Activated CD4-positive, alpha-beta T cell treated with anti-CD3 and anti-CD28 coated beads, Interleukin-10, Interleukin-2, amounts not matched to agents 100 ng/mL and 50 ng/mL, durations not matched to agents 16 hours and 8 hours (primary cell): ENCODE measurements at regions not wholly inside any gene's neighbourhood (a gene's known extent, or its start where the extent isn't known, plus 50 kb on each side); places are given as distances from the start of the nearest gene placed in this dataset.

Source experiments
- DNase-seq: peaks from one replicate; pipeline ENCODE4 v3.0.0-alpha.2; 2020

DNA sequence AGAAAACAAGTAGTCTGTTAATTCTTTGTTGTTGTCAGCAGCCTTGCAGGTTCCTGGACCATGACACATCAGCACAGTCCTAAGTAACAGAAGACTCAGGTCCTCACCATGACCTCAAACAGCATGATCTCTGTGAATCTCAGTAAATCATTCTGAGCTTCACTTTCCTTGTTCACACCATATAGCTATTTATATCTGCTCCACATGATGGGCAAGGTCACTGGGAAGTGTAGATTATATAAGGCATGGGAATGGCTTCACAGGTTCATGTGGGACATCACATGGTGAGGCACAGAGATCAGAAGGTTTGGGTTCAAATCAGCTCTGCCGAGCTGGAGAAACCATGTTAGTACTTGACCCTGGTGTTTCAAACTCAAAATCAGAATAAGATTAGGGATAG, 245.4 kb upstream of the SPTLC3 start:
- no peak for DNase-seq

DNA sequence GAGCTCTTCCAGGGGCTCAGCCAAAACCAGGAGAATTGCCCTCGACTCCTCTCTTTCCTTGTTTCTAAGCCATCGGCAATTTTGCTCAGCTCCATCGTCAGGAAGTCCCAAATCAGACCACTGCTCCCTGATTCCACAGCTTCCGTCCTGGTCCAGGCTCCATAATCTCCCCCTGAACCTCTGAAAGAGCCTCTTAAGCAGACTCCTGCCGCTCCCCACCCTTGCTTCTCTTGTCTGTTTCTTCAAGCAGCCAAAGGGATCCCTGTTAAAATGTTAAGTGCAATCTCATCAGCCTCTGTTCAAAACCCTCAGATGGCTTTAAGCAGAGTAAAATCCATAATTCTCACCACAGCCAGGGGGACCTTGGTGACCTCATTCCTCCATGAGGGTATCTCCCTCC, 244.7 kb upstream of the SPTLC3 start:
- no peak for DNase-seq

DNA sequence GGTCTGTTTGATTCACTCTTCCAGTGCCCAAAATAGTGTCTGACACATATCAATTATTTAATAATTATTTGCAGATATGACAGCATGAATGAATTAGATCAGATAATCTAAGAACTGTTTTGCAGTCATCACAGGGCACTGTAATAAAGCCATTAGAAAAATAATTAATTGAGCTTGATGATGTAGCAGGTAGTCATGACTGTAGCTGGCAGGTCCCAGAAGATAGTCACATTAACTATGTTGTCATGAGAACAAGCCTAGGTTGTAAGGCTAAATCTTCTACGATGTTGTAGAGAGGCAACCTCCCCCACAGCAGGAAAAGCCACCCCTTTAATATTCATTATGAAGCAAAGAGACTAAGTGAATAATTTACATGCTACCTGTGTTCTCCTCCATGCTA, 243.9 kb upstream of the SPTLC3 start:
- DNase-seq, result no peak

DNA sequence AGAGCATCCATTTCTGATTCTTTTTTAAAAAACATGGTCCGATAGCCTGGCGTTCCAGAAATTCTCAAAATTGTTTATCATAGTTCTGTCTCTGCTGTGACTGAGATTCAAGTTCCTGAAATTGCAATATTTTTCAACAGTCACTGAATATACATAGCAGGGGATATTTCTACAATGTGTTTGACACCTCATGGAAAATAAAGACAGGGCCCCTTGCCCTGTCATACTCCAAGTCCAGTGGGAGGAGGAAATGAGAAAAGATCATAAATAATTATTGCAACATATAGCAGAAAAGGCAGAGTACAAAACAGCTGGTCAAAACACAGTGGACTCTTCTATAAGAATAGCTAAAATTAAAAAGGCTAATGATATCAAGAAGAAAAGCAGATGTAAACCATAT, 234.8 kb upstream of the SPTLC3 start:
- DNase-seq, result no peak

DNA sequence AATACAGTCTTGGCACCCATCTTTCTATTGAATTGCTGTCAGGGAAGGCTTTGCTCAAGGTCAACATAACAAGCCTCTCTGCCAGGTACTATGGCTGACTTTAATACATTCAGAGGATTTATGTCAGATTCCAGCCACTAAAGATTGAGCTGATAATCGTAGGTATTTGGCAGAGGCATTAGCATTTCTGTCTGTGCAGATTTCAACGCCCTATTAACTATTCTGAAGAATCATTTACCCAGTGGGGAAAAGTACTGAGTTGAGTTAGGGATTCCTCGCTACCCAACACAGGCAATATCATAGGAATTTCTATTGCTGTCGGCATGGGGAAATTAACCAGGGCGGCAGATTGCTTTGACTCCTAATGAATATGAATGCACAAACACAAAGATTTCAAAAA, 233.7 kb upstream of the SPTLC3 start:
- DNase-seq, result no peak

DNA sequence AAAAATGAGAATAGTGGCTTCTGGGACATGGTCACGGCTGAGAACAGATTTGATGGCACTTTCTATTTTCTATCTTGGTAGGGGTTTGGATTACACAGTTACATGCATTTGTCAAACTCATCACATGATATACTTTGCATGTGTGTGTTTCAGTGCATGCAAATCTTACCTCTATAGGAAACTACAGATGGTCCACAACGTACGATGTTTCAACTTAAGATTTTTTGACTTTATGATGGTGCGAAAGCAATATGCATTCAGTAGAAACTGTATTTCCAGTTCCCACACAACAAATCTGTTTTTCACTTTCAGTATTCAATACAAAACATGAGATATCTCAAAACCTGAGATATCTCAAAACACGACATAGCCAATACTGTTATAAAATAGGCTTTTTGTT, 231.8 kb upstream of the SPTLC3 start:
- no peak for DNase-seq

DNA sequence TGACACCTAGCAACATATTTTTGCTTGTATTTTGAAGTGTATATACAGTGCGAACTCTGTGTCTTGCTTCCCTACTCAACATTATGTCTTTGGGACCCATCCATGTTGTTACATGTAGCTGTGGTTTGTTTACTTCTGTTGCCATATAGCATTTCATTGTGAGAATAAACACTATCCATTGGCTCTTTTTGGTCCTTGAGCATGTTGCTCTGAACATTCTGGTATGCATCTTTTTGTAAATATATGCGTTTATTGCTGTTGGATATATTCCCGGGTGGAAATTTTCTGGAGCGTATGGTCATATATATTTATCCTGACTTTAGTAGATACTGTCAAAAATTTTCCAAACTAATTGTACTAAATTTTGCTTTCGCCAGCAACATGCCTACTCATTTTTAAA, 222.5 kb upstream of the SPTLC3 start:
- no peak for DNase-seq

DNA sequence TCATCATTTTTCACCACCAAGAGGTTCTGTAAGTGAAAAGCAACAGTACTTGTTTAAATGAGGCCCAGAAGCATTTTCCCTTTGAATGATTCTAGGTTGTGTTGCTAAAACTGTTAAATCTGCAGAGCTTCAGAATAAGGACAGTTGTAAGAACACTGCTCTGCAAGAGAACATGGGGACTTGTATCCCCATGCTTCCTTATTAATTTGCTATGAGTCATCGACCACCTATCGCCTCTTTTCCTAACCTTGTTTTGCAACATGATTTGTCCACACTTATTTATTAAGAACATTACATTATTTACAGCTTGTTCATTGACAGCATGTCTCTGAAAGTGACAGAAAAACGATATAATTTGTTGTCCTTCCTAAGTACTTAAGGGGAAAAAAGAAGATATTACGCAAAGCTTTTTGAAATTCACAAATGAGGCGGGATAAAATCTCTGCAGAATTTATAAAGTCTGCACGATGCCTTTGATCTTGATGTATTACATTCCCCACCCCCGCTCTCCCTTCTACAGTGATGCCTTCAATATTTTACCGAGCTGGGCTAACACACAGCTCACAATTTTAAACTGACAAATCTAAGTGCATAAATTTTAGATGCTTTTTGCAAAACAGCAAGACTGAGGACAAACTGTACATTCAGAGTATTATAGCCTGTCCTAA, 220.0 kb upstream of the SPTLC3 start:
- DNase-seq, result no peak

DNA sequence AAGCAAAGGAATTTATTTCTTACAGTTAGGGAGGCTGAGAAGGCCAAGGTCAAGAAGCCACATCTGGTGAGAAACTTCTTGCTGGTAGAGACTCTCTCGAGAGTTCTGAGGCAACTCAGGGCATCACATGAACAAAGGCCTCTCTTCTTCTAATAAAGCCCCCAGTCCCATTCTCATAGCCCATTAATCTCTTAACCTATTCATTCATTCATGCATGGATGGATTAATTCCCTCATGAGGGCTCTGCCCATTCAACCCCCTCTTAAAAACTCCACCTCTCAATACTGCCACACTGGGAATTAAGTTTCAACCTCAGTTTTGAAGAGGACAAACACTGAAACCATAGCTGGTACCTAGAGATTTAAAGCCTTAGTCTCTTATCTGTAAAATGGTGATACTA, 217.9 kb upstream of the SPTLC3 start:
- no peak for DNase-seq

DNA sequence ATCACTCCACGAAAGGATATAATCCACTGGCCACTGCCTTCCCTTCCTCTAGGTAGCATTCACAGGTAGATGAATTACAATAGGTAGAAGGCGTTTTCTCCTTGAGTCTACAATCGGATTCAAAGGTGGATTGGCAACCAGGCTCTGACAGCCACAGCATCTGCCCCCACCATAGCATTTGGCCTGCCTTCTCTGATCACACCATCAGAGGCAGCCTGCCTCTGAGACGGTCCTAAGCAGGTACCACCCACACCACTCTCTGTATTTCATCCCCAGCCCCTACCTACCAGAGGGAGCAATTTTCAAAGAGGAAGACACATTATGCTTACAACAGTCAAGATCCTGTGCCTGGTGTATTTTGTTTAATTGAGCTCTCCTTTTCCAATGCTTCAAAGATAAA, 210.5 kb upstream of the SPTLC3 start:
- no peak for DNase-seq

DNA sequence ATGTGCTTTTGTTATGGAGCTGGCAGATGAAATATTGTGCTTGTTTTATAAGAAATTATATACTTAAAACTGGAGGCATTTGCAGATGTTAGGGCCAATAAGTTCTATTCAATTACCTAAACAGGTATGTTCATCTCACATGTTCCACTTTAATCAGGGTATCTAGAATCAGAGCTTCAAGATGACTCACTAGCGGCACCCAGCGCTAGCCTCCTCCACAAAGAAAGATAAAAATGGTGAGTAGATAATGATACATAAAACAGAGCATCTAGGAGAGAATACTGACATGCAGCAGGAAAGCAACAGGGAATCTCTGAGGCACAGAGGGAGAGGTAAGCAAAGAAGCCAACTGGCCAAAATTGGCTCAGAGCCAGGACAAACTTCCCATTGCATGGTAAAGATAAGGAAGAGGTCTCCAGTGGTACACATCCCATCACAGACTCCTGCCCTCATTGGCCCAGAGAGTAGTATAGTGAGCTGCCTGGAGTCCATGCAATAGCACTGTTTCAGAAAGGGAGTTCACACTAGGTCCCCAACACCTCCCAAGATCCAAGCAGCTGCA, 200.7 kb upstream of the SPTLC3 start:
- DNase-seq, result no peak

DNA sequence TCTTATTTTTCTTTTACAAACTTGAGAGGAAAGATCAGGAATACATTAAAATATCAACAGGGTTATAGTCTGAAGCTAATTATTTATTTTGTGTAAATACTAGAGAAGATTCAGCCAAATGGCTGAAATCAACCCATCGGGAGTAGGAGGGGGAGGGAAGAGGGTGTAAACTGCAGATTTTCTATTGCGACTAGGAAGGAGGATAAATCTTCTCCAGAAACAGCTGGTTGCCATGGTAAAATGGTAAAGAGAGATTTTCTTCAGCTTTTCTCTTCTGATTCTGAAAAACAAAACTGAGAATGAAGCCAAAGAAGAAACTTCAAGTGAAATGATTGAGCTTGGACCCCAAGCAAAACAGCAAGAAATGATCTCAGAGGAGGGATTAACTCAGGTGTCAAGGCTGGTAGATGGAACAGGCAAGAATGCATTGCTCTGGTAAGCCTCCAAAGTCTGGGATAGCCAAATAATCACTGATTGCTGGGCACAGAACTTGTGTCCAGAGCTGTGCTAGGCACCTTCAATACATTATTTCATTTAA, 193.5 kb upstream of the SPTLC3 start:
- DNase-seq, result no peak

DNA sequence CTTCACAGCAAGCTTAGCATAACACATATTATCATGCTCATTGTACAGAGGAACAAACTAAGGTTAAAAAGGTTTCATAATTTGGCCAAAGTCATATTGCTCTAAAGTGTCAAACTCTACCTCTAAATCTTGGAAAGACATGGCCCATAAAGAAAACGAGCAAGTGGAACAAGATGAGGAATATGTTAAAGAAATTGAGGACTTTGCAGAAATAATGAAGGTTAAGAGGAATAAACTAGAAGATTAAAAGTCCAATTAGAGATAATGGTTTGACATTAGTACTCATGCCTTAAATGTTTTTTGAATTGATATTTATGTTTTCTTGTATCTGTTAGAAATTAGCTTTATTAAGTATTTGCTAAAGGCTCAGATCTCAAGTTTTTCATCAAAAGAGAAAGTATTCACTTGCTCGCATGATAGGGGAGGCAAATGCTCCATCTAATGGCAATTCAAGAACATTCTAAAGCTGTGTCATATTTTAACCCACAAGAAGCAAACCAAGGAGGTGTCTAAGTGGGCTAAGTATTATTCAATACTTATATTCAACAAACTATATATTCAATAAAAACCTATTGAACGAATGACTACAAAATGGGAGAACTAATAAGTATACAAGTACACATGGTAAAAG, 192.9 kb upstream of the SPTLC3 start:
- DNase-seq, result no peak

DNA sequence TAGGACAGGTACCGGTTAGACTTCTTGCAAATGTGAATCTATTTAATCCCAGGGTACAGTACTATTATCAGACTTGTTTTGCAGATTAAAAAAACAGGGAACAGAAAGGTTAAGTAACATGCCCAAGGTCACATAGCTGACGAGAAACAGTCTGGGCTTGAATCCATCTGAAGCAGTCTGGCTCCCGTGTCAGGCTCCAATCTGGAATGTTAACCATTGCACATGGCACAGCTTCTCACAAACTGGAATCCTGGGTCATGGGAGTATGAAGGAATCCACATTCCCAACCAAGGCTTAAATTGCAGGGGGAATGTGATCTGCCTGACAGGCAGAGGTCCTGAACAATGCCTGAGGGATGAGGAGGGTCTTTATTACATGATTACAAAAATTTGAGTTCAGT, 187.5 kb upstream of the SPTLC3 start:
- no peak for DNase-seq

DNA sequence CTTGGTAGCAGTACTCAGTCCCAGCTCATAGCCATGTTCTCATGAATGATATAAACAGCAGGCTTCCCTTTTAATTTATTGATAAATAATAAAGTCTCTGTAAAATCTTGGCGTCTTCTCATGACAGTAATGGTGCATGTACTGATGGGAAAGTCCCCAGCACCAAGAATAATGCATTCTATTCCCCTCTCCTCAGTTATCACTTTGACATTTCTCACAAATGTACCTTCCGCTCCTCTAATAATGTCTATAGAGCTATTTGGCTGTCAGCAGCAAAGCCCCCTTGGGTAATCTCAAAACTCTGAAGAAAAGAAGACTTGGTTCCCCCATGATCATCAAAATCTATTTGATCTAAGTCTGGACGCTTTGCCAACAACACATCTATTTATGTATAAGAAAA, 185.0 kb upstream of the SPTLC3 start:
- no peak for DNase-seq

DNA sequence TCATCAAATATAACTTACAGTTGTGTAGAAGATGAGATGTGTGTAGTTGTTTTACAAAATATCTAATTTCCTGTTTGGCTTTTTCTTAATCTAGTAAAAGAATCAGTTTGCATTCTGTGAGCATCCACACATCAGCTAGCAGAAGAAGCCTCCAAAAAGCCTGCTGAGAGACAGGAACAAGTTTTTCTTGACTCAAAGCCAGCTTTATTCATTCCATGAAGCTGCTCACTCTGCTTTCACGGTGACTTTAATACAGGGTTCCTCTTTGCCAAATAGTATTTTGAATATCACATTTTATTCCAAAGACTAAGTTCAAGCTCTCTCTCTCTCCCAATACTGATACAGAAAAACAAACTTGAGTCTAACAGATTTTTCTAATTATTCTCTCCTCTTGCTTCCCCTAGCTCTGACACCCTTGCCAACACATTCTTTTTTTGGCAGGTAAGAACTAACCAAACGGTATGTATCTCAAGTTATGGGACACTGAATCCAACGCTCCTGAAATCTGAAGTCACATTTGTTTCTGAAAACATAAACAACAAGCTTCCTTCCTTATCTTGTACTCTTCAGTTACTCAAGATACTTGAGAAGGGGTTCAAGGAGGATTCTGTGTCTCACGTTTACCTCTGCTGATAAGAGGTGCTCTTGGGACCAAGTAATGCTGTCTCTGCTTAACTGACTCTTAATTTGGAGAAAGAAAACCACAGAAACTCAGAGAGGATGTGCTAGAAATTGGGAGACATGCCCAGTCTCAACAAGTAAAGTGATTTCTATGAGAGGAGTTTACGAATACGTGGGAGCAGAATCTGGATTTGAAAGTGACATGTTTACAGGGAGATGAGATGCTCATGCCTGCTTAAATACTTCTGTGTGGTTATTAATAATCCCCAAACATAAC, 184.2 kb upstream of the SPTLC3 start:
- no peak for DNase-seq

DNA sequence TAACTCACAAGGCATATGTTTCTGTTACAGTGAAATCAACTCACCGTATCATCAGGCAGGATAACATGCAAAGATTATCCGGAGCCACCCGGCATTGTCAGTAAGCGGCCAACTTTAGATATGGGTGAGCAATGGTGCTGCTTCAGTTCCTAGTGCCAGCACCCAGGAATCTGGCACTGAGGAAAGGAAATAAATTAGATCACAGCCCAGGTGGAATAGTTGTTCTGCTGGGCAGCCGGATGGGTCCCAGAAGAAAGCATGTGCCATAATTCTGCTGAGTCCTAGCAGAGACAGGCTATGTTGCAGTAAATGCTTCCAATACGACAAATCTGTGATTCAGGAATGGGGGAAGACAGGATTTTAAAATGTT, 183.6 kb upstream of the SPTLC3 start:
- no peak for DNase-seq

DNA sequence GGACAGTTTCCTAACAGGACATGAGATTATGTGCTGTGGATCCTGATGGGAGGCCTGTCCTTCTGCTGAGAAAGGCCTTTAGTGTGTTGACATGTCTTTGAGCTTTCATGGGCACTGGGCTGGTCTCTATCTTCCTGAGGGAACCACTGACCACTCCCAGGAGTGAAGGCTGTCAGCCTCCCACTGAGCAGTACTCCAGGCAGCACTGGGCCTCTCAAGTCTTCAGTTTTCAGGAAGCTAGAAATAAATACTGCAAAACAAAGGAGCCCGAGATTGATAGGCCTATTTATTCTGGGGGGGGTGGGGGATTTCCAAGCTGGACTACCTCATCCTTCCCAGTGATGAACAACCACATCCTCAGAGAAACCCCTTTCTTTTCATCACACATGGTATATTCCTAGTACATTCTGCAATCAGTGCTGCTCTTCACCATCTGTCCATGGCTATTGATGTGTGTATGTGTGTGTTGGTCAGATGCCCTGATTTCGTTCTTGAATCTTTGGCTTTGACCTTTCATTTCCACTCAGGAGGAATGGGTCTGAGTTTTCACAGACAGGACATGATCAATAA, 180.9 kb upstream of the SPTLC3 start:
- DNase-seq, result no peak

DNA sequence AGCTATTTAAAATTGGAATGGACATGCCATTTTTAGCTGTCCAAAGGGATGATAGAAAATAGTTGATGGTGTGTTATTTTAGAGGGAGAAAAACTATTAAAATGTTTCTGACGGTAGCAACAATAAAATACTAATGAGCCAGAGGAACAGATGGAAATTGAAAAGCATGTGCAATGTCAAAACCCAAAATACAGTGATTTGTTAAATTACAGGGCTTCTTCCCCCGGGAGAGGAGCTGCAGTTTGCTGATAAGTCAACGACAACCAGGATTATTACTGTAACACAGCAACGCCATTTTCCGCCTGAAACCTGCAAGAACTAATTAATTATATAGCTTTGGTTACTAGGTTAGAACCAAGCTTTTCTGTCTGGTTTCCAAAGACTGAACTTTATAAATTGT, 179.6 kb upstream of the SPTLC3 start:
- no peak for DNase-seq

DNA sequence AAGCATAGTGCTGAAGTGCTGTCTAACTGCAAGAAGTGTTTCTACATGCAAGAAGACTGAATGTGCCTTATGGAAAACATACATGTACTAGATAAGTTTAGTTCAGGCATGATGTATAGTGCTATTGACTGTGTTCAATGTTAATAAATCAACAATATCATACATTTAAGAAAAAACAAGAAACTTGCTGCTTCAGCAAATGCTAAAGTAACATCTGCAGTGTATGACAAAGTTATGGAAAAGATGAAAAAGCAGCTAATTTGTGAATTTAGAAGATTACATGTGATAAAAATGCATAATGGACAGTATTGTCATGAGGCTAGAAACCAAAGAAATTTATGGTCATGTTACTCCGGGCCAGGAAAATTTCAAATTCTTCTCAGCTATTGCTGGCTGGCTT, 174.9 kb upstream of the SPTLC3 start:
- no peak for DNase-seq

DNA sequence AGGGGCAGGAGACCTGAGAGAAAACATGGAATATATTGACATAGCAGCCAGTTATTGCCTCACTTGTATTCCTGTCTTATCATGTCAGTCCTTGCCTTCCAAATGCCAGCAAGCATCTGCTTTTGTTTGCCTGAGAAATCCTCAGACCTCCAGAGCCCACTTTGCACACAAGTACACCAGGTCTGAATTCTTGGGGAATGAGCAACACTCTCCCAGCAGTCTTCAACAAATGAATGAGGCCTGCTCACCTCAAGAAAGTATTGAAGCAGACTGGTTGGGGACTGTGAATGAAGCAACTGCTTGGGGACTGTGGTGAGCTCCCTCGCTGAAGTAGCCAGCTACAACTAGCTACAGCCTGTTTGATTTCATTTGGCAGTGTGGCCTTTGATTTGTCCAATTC, 172.8 kb upstream of the SPTLC3 start:
- no peak for DNase-seq

DNA sequence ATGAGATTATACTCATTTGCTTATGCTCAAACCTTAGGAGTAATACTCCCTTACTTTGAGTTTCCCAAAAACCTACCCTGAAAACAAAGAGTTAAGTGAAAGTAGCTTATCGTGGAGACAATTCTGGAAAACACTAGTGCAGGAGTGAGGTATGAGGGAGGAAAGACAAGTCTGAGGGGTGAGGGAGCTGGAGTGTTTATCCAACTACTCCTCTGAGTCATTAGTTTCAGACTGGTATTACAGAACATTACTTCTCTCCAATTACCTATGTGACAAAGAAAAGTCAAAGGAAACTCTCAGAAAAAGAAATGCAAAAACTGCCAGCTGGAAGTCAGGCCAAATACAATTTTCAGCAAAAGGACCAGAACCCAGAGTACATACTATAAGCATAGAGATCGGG, 171.1 kb upstream of the SPTLC3 start:
- DNase-seq, result no peak

DNA sequence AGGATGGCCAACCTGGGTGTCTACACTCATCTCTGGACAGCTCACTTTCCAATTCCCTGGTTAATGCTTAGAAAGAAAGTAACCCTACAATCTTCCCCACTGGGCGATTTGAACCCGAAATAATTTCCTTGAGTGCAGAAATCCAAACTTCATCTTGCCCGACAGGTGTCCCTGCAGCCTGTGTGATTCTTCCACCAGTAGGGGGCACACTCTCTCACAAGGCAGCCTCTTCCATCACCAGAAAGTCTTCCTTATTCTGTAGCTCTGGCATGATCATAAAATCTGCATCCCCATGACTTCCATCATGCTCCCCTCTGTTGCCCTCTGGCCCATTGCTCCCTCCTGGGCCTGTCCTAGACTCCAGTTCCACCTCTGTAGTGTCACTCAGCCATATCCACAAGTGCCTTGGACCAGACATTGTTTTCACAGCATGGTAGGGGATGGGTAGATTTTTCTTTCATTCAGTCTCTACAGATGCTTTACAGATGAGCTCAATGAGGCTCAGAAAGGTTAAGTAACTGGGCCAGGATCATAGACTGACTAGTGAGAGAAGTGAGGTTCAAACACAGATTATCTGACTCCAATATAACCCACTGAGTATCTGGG, 170.4 kb upstream of the SPTLC3 start:
- DNase-seq, result peak; percentile 7
